GM13977 (cell line): ENCODE measurements at regions not wholly inside any gene's neighbourhood (a gene's known extent, or its start where the extent isn't known, plus 50 kb on each side); places are given as distances from the start of the nearest gene placed in this dataset.

Source experiments
- DNase-seq: peaks from one replicate; pipeline ENCODE4 v3.0.0; 2012; ENCODE audit warnings: low spot score
- in situ Hi-C: fragments of 300-500 bp; cut with MboI; formaldehyde crosslinking; loops from one replicate; pipeline ENCODE4 v1.12.0; 2022; ENCODE audit warnings: low sequenced_read_pairs, low pct_unique_long_range_greater_than_20kb, mixed read lengths, inconsistent platforms; ENCODE audit not compliant: unreplicated experiment
- TF ChIP-seq, protein P1 (sequence below): IDR thresholded peaks from 2 replicates; pipeline ENCODE4 v1.5.1; 2012; ENCODE audit warnings: mild to moderate bottlenecking, control low read depth; ENCODE audit not compliant: insufficient read depth; ENCODE audit errors: extremely low read depth, missing control alignments

DNA sequence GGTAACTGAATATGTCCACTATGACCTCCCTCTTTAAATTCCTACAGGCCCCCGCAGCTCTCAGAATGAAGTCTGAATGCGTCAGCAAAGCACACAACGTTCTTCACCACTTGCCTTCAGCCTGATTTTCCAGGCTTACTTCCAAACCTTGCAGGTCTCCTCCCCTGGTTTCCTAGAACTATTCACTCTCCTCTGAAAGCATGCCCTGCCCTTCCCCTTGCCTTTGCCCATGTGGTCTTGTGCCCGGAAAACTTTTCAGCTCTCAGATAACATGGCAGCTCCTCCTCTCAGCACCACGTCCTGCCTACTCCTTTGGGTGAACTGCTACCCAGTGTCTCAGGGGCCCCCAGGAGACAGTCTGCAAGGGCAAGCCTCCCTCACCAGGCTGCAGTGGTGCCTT, 268.5 kb upstream of the LDB2 start:
- in situ Hi-C loops, result no loop called here
- DNase-seq, result no peak
- TF ChIP-seq, protein P1, sequence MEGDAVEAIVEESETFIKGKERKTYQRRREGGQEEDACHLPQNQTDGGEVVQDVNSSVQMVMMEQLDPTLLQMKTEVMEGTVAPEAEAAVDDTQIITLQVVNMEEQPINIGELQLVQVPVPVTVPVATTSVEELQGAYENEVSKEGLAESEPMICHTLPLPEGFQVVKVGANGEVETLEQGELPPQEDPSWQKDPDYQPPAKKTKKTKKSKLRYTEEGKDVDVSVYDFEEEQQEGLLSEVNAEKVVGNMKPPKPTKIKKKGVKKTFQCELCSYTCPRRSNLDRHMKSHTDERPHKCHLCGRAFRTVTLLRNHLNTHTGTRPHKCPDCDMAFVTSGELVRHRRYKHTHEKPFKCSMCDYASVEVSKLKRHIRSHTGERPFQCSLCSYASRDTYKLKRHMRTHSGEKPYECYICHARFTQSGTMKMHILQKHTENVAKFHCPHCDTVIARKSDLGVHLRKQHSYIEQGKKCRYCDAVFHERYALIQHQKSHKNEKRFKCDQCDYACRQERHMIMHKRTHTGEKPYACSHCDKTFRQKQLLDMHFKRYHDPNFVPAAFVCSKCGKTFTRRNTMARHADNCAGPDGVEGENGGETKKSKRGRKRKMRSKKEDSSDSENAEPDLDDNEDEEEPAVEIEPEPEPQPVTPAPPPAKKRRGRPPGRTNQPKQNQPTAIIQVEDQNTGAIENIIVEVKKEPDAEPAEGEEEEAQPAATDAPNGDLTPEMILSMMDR, result no peak

- in situ Hi-C loops, result no loop called here
- TF ChIP-seq, protein P1, result no peak
These were observed 266.8 kb upstream of the LDB2 start for GRCh38 chr4:17165286-17165685.

GRCh38 chr4:17164666-17165065, 266.2 kb upstream of the LDB2 start:
- no peak for DNase-seq
- TF ChIP-seq, protein P1, result no peak
- in situ Hi-C loops, result no loop called here

More at GRCh38 chr4:17165286-17165685, 266.8 kb upstream of the LDB2 start:
- DNase-seq, result no peak

GRCh38 chr4:17163156-17163771, 264.8 kb upstream of the LDB2 start:
- in situ Hi-C loops, result no loop called here
- DNase-seq, result no peak
- TF ChIP-seq, protein P1, result no peak

DNA sequence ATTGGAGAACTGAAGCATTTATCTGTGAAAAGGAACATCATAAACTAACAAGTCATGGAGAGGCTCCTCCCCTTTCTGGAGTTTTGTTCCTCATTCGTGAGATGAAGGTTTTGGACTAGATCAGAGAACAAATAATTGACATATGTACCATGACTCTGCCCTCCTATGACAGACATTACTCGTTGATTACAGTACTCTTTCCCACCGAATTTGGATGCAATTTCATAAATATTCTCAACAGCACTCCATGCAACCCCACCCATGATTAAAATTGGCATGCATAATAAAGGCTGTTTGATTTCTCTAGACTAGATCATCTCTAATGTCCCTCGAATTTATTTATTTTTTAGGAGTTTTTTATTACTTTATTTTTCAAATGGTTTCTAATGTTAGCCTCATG, 258.9 kb upstream of the LDB2 start:
- DNase-seq, result no peak
- TF ChIP-seq, protein P1, result no peak
- in situ Hi-C loops, result no loop called here

GRCh38 chr4:17155486-17155885, 257.0 kb upstream of the LDB2 start:
- DNase-seq, result no peak
- in situ Hi-C loops, result no loop called here
- TF ChIP-seq, protein P1, result no peak
